ENCODE measurements at regions not wholly inside any gene's neighbourhood (a gene's known extent, or its start where the extent isn't known, plus 50 kb on each side); places are given as distances from the start of the nearest gene placed in this dataset.

- H2AFZ ChIP-seq (replicated peaks; ENCODE audit: low read length, poor library complexity) = no peak overlapping the region
- H2AK9ac ChIP-seq (replicated peaks; ENCODE audit: low read depth, low read length, poor library complexity) = peak overlapping the region; percentile 26
- H3K4ac ChIP-seq (ENCODE audit: low read depth, low read length) = no peak overlapping the region
- no peaks in the 10 kb centered on the region for H3K36me3 ChIP-seq (ENCODE audit: control insufficient read depth, insufficient read depth, low read length)
- no peak overlapping the region for H3K9ac ChIP-seq (ENCODE audit: low read depth, low read length)
- DNase-seq (no peak), ATAC-seq (ENCODE audit: low read depth) (no peak)
- no peak overlapping the region for H2BK5ac ChIP-seq (ENCODE audit: low read depth, low read length, poor library complexity, severe bottlenecking)
- no peaks in the 10 kb centered on the region for H3K9me3 ChIP-seq (ENCODE audit: control insufficient read depth, insufficient read depth, low read length)
- intact Hi-C loops (cut with micrococcal nuclease) = no loop called here
- H3K27ac ChIP-seq (ENCODE audit: insufficient read depth, low read length) = no peak overlapping the region
- no peaks in the 10 kb centered on the region for H3K4me1 ChIP-seq (ENCODE audit: control insufficient read depth, insufficient read depth, low read length)
- no peak overlapping the region for H2BK15ac ChIP-seq (ENCODE audit: low read depth, low read length)
- no peak overlapping the region for H3K23ac ChIP-seq (ENCODE audit: low read depth, low read length)
- TF ChIP-seq RFX5 (IDR thresholded peaks at IDR 0.05; ENCODE audit: low read depth, low read length) = no peak
- TF ChIP-seq CHD1 (IDR thresholded peaks at IDR 0.05; ENCODE audit: low read depth, low read length) = no peak
- TF ChIP-seq CEBPB (IDR thresholded peaks at IDR 0.05; ENCODE audit: low read depth, low read length) = no peak
- no peak for TF ChIP-seq RAD21 (IDR thresholded peaks at IDR 0.05; ENCODE audit: low read length)
- TF ChIP-seq RCOR1 (IDR thresholded peaks at IDR 0.05; ENCODE audit: insufficient replicate concordance, low read length) = no peak
- TF ChIP-seq ELK1 (IDR thresholded peaks at IDR 0.05; ENCODE audit: borderline replicate concordance, low read depth, low read length) = no peak
- no peak for TF ChIP-seq SMC3 (IDR thresholded peaks at IDR 0.05; ENCODE audit: low read depth, low read length)
- TF ChIP-seq FOS (IDR thresholded peaks at IDR 0.05; ENCODE audit: low read depth, low read length) = no peak
- no peak for TF ChIP-seq BHLHE40 (IDR thresholded peaks at IDR 0.05; ENCODE audit: low read depth, low read length)
- TF ChIP-seq MXI1 (IDR thresholded peaks at IDR 0.05; ENCODE audit: borderline replicate concordance, low read depth, low read length) = no peak
- TF ChIP-seq MAFK (IDR thresholded peaks at IDR 0.05; ENCODE audit: low read depth, low read length) = no peak
- no peak for TF ChIP-seq MAZ (IDR thresholded peaks at IDR 0.05; ENCODE audit: borderline replicate concordance, low read depth, low read length)
- TF ChIP-seq NFE2L2 (IDR thresholded peaks at IDR 0.05; ENCODE audit: low read depth, low read length) = no peak
- no peak for TF ChIP-seq USF2 (IDR thresholded peaks at IDR 0.05; ENCODE audit: low read depth, low read length)
- TF ChIP-seq POLR2A (IDR thresholded peaks at IDR 0.05; ENCODE audit: low read depth, low read length) = no peak
- no peak for TF ChIP-seq CTCF (conservative IDR thresholded peaks at IDR 0.05; ENCODE audit: low read depth, low read length)
- no peak overlapping the region for H2BK120ac ChIP-seq (ENCODE audit: low read depth, low read length)
- H4K91ac ChIP-seq (ENCODE audit: insufficient read depth, low read depth, low read length) = no peak overlapping the region
- peaks cover 6% of the 10 kb centered on the region; the same call in 1 of the 2 replicates for H3K27me3 ChIP-seq (ENCODE audit: control insufficient read depth, insufficient read depth, low read length)
- ChIA-PET CTCF (no interaction called here), POLR2A (ENCODE audit: unreplicated experiment) (no interaction called here)
- H3K79me1 ChIP-seq (ENCODE audit: low read depth in 1 of 2, low read length in 2 of 2) = no peaks in the 10 kb centered on the region
- no peak overlapping the region for H3K56ac ChIP-seq (ENCODE audit: extremely low read depth, insufficient read depth, low read length)
- in situ Hi-C loops (cut with MboI; ENCODE audit: low sequenced_read_pairs) = no loop called here
- H3K4me3 ChIP-seq (ENCODE audit: insufficient read depth, low read depth, low read length) = no peak overlapping the region
- dilution Hi-C loops (cut with HindIII; ENCODE audit: low sequenced_read_pairs, unreplicated experiment) = no loop called here
- no TSS peak for BruUV-seq (replicated peaks)
- no peaks in the 10 kb centered on the region; the same call in 1 of the 2 replicates for H3K9me1 ChIP-seq (ENCODE audit: insufficient read depth, low read length)
- WGBS, 2 experiments (ENCODE audit: extremely low coverage in 2 of 2, insufficient read length in 1 of 2) = 60% methylated on average over 1 of the region's 9 CpGs; no CpG with 5 or more reads in 1 of the 2 experiments
- no peak overlapping the region for H3K14ac ChIP-seq (replicated peaks; ENCODE audit: low read depth, low read length)
- no peak overlapping the region for H3K18ac ChIP-seq (ENCODE audit: low read depth, low read length)
- no peak overlapping the region for H3K4me2 ChIP-seq (ENCODE audit: low read depth, low read length)
- no peak overlapping the region for H2AK5ac ChIP-seq (ENCODE audit: low read depth, low read length)
- H4K8ac ChIP-seq (ENCODE audit: low read depth in 2 of 2, low read length in 2 of 2) = no peak overlapping the region
- no peaks in the 10 kb centered on the region; the same call in 1 of the 2 replicates for H4K20me1 ChIP-seq (ENCODE audit: insufficient read depth, low read length)
- H2BK20ac ChIP-seq (ENCODE audit: low read depth, low read length) = no peak overlapping the region
- H4K5ac ChIP-seq (ENCODE audit: low read depth, low read length) = no peak overlapping the region
Observed at GRCh38 chr20:57831326-57831992, 121.6 kb upstream of the PMEPA1 start.

Data from IMR-90 (cell line).